Vagina (tissue), 2 donors: ENCODE measurements at regions not wholly inside any gene's neighbourhood (a gene's known extent, or its start where the extent isn't known, plus 50 kb on each side); places are given as distances from the start of the nearest gene placed in this dataset.

Experiments
- DNase-seq, 2 donors: peaks; one replicate each; pipeline ENCODE4 v3.0.0-alpha.2; 2017; ENCODE audit errors: extremely low spot score in 2 of 2
- H3K27ac ChIP-seq: fragments of 200-600 bp; sonication (generic); one replicate; pipeline ENCODE4 v1.5.1; 2019
- H3K27me3 ChIP-seq: fragments of 200-600 bp; sonication (generic); one replicate; pipeline ENCODE4 v1.5.1; 2019
- H3K36me3 ChIP-seq, 2 donors: fragments of 200-600 bp; sonication (generic); one replicate each; pipeline ENCODE4 v1.5.1; 2017 to 2019
- H3K4me1 ChIP-seq: fragments of 200-600 bp; sonication (generic); one replicate; pipeline ENCODE4 v1.5.1; 2019
- H3K4me3 ChIP-seq, 2 donors: fragments of 200-600 bp; sonication (generic); 1 replicate in 1 of 2; 2 replicates in 1 of 2; pipeline ENCODE4 v1.5.1; 2016 to 2019
- H3K9me3 ChIP-seq: fragments of 200-600 bp; sonication (generic); one replicate; pipeline ENCODE4 v1.5.1; 2019
- POLR2A ChIP-seq, 2 donors: fragments of 450-650 bp; IDR thresholded peaks; one replicate each; pipeline ENCODE4 v1.6.1; 2017; ENCODE audit warnings: antibody characterized with exemption in 2 of 2, mild to moderate bottlenecking in 2 of 2, moderate library complexity in 2 of 2
- POLR2AphosphoS5 ChIP-seq, 2 donors: sonication (generic); formaldehyde crosslinking; IDR thresholded peaks; one replicate each; pipeline ENCODE4 v1.9.0; 2017; ENCODE audit warnings: antibody characterized with exemption in 2 of 2, mild to moderate bottlenecking in 2 of 2, low read depth in 1 of 2; ENCODE audit not compliant: insufficient read depth in 1 of 2
- intact Hi-C: fragments of 100-400 bp; cut with DNase I; formaldehyde crosslinking; loops from one replicate; pipeline ENCODE4 v1.15.1; 2023
- TF ChIP-seq, protein P1 (sequence below), 3 experiments: fragments of 450-650 bp in 2 of 3; fragments of 200-600 bp in 1 of 3; sonication (generic) in 1 of 3; IDR thresholded peaks; one replicate each; pipeline ENCODE4 v1.5.1; 2017 to 2019; ENCODE audit warnings: antibody characterized with exemption in 3 of 3, mild to moderate bottlenecking in 2 of 3, moderate library complexity in 2 of 3

DNA sequence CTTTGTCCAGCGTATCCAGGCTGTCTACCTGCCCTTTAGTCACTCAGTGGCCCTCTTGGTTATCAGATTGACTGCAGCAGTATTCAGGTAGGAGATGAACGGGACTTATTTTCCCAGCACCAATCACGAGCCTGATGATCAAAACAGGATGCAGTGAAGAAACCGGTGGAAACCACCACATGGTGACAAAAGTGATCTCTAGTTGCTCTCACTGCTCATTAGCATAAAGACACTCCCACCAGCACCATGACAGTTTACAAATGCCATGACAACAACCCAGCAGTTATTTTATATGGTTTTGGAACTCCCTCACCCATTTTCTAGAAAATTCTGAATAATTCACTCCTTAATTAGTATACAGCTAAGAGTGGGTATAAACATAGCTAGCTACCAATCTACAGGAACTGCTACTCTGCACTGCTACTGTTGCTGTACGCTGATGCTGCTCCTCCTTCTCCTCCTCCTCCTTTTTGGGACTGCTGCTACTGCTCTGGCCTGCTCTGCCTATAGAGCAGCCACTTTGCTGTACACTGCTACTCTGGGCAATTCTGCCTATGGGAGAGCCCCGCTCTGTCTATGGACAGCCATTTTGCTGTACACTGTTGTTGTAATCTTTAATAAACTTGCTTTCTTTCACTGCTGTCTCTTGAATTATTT, 142.5 kb upstream of the SSTR1 start:
- DNase-seq = no peak
- H3K9me3 ChIP-seq = peaks cover 8% of the 10 kb centered on the region
- H3K36me3 ChIP-seq = no peaks in the 10 kb centered on the region
- H3K27me3 ChIP-seq = no peaks in the 10 kb centered on the region
- intact Hi-C loops = no loop called here
- no peak overlapping the region for H3K27ac ChIP-seq
- no peak for TF ChIP-seq POLR2AphosphoS5 (IDR thresholded peaks at IDR 0.05; ENCODE audit: insufficient read depth in 1 of 2, low read depth in 1 of 2)
- TF ChIP-seq POLR2A (IDR thresholded peaks at IDR 0.05) = no peak
- TF ChIP-seq, protein P1, sequence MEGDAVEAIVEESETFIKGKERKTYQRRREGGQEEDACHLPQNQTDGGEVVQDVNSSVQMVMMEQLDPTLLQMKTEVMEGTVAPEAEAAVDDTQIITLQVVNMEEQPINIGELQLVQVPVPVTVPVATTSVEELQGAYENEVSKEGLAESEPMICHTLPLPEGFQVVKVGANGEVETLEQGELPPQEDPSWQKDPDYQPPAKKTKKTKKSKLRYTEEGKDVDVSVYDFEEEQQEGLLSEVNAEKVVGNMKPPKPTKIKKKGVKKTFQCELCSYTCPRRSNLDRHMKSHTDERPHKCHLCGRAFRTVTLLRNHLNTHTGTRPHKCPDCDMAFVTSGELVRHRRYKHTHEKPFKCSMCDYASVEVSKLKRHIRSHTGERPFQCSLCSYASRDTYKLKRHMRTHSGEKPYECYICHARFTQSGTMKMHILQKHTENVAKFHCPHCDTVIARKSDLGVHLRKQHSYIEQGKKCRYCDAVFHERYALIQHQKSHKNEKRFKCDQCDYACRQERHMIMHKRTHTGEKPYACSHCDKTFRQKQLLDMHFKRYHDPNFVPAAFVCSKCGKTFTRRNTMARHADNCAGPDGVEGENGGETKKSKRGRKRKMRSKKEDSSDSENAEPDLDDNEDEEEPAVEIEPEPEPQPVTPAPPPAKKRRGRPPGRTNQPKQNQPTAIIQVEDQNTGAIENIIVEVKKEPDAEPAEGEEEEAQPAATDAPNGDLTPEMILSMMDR (IDR thresholded peaks at IDR 0.05) = no peak
- no peaks in the 10 kb centered on the region for H3K4me1 ChIP-seq
- H3K4me3 ChIP-seq = no peak overlapping the region

DNA sequence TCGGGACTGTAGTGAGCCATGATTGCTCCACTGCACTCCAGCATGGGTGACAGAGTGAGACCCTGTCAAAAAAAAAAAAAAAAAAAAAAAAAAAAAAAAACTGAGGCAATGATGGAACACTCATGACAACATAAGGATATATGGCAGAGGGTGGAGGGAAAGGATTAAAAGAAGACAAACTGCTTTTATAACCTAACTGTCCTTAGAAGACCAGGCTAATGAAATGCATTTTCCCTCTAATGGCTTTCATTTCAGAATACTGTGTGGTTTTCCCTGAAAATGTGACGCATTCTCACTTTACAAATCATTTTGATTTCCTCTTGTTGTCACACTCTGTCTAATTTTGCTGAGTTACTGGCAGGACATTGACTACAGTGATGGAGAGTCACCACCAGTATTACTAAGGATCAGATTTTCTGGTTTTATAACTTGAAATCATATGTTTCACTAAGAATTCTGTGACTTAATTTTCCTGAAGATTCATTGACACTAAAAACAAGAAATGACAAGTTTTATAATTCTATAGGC, 137.6 kb upstream of the SSTR1 start:
- Histone ChIP-seq H3K9me3 (no peaks in the 10 kb centered on the region), H3K36me3 (no peaks in the 10 kb centered on the region), H3K27me3 (no peaks in the 10 kb centered on the region), H3K4me3 (no peak overlapping the region), H3K4me1 (no peaks in the 10 kb centered on the region), H3K27ac (no peak overlapping the region)
- intact Hi-C loops = no loop called here
- no peak for TF ChIP-seq POLR2A (IDR thresholded peaks at IDR 0.05)
- no peak for TF ChIP-seq POLR2AphosphoS5 (IDR thresholded peaks at IDR 0.05; ENCODE audit: insufficient read depth in 1 of 2, low read depth in 1 of 2)
- TF ChIP-seq, protein P1 (IDR thresholded peaks at IDR 0.05) = no peak
- no peak for DNase-seq

DNA sequence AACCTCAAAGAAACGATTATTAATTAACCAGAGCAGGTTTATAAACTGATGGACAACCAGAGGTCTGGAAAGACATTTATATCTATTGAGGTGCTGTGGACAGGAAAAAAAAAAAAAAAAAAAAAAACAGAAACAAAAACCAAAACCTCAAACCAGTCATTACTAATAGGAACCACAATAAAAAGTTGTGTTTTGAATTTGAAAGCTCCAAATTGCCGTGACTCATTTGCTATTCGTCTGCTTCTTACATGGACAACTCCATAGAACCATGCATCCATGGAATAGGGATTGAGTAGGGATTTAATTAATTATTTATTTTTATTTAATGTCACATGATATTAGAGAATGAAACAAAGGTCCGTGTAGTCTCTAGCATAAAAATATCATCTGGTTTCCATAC, 134.1 kb upstream of the SSTR1 start:
- no peak overlapping the region for H3K27ac ChIP-seq
- peaks cover 13% of the 10 kb centered on the region for H3K4me1 ChIP-seq
- TF ChIP-seq, protein P1 (IDR thresholded peaks at IDR 0.05) = no peak
- TF ChIP-seq POLR2AphosphoS5 (IDR thresholded peaks at IDR 0.05; ENCODE audit: insufficient read depth in 1 of 2, low read depth in 1 of 2) = no peak
- no peak for TF ChIP-seq POLR2A (IDR thresholded peaks at IDR 0.05)
- no peaks in the 10 kb centered on the region for H3K36me3 ChIP-seq
- no peak for DNase-seq
- intact Hi-C loops = no loop called here
- no peak overlapping the region for H3K4me3 ChIP-seq
- H3K27me3 ChIP-seq = no peaks in the 10 kb centered on the region
- H3K9me3 ChIP-seq = no peaks in the 10 kb centered on the region

DNA sequence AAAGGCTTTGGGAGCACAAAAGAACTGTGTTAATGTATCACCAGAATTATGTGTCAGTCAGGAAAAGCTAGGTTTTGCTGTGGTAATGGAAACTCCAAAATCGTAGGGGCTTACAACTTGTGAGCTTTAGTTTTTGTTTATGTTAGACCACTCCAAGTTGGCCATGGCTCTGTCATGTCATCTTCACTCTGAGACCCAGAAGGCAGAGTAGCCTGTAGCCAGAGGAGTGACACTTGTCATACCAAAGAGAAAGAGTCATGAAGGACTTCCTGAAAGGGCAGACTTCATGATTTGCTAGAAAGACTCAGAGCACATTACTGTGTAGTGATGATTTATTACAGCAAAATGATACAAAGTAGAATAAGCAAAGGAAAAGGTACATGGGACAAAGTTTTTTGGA, 133.6 kb upstream of the SSTR1 start:
- no peak for DNase-seq
- Histone ChIP-seq H3K27ac (no peak overlapping the region), H3K27me3 (no peaks in the 10 kb centered on the region), H3K4me3 (no peak overlapping the region), H3K9me3 (no peaks in the 10 kb centered on the region), H3K4me1 (peaks cover 13% of the 10 kb centered on the region), H3K36me3 (no peaks in the 10 kb centered on the region)
- no peak for TF ChIP-seq POLR2A (IDR thresholded peaks at IDR 0.05)
- no peak for TF ChIP-seq POLR2AphosphoS5 (IDR thresholded peaks at IDR 0.05; ENCODE audit: insufficient read depth in 1 of 2, low read depth in 1 of 2)
- TF ChIP-seq, protein P1 (IDR thresholded peaks at IDR 0.05) = no peak
- intact Hi-C loops = no loop called here

DNA sequence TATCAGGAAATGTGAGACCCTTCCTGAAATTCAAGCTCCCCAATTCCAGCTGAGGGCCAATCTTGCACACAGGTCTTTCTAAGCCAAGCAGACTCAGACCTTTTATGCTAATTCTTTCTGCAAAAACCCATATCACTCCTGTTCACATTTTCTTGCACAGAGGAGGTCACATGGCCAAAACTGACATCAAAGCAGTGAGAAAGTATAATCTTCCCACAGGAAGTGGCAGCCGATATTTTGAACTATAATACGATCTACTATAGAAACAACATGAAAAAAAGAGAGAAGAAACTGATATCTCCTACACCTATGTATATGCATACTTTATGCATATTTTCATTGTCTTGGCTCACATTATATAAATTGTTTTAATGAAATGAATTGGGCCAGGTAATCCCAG, 132.9 kb upstream of the SSTR1 start:
- H3K27me3 ChIP-seq = no peaks in the 10 kb centered on the region
- no peak for DNase-seq
- no peak overlapping the region for H3K27ac ChIP-seq
- H3K36me3 ChIP-seq = no peaks in the 10 kb centered on the region
- intact Hi-C loops = no loop called here
- TF ChIP-seq POLR2AphosphoS5 (IDR thresholded peaks at IDR 0.05; ENCODE audit: insufficient read depth in 1 of 2, low read depth in 1 of 2) (no peak), POLR2A (IDR thresholded peaks at IDR 0.05) (no peak)
- TF ChIP-seq, protein P1 (IDR thresholded peaks at IDR 0.05) = no peak
- no peak overlapping the region for H3K4me3 ChIP-seq
- no peaks in the 10 kb centered on the region for H3K9me3 ChIP-seq
- peaks cover 13% of the 10 kb centered on the region for H3K4me1 ChIP-seq
